ENCODE measurements at regions not wholly inside any gene's neighbourhood (a gene's known extent, or its start where the extent isn't known, plus 50 kb on each side); places are given as distances from the start of the nearest gene placed in this dataset.

DNA sequence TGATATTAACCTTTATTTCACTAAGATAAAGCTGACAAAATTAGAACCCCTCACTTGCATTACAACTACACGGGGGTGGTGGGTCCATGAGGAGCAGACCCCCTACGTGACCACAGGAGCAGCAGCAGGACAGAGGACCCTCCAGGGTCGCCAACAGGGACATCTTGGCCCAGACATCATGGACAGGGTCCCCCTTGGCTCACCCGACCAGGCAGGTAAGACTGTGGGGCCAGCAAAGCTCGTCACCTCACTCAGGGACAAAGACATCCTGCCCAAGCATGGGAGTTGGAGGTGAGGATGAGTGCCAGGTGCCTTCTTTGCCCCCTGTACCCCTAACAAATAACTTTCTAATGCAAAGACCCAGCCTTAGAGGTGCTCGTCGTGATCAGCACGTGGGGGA is 111.3 kb upstream of the RAB6C start:
- no peak for DNase-seq (ENCODE audit: low spot score)
- 87% methylated on average over 8 of the region's 8 CpGs for WGBS
- Histone ChIP-seq H3K9me3 (ENCODE audit: control insufficient read depth in 4 of 4, low read length in 3 of 4) (no peaks in the 10 kb centered on the region), H3K27ac (ENCODE audit: low read depth in 1 of 2, low read length in 2 of 2) (no peak overlapping the region), H3K9ac (ENCODE audit: low read depth in 1 of 2, low read length in 2 of 2) (no peak overlapping the region), H3K4me3 (ENCODE audit: low read depth in 1 of 3, low read length in 3 of 3) (no peak overlapping the region), H3K36me3 (ENCODE audit: control insufficient read depth in 4 of 4, insufficient read depth in 3 of 4, low read depth in 1 of 4, low read length in 3 of 4) (no peaks in the 10 kb centered on the region), H3K27me3 (ENCODE audit: control insufficient read depth in 4 of 4, insufficient read depth in 4 of 4, low read length in 3 of 4) (no peaks in the 10 kb centered on the region), H3K4me1 (ENCODE audit: control insufficient read depth in 4 of 4, insufficient read depth in 4 of 4, low read length in 3 of 4) (no peaks in the 10 kb centered on the region)
- TF ChIP-seq GABPA (IDR thresholded peaks at IDR 0.05 in 1 of 2, conservative IDR thresholded peaks at IDR 0.05 in 1 of 2) (no peak), CTCF (IDR thresholded peaks at IDR 0.05; ENCODE audit: low read depth, low read length, missing input control) (no peak), ATF3 (IDR thresholded peaks at IDR 0.05) (no peak), FOXA2 (IDR thresholded peaks at IDR 0.05) (no peak), RXRA (IDR thresholded peaks at IDR 0.05) (no peak), SP1 (IDR thresholded peaks at IDR 0.05) (no peak), JUND (IDR thresholded peaks at IDR 0.05) (no peak), REST (IDR thresholded peaks at IDR 0.05) (no peak), HNF4A (conservative IDR thresholded peaks at IDR 0.05) (no peak), RAD21 (IDR thresholded peaks at IDR 0.05) (no peak), TAF1 (conservative IDR thresholded peaks at IDR 0.05) (no peak), HNF4G (IDR thresholded peaks at IDR 0.05) (no peak), FOXA1 (IDR thresholded peaks at IDR 0.05) (no peak), YY1 (IDR thresholded peaks at IDR 0.05) (no peak), MAX (IDR thresholded peaks at IDR 0.05) (no peak)
- TF ChIP-seq, protein P1, sequence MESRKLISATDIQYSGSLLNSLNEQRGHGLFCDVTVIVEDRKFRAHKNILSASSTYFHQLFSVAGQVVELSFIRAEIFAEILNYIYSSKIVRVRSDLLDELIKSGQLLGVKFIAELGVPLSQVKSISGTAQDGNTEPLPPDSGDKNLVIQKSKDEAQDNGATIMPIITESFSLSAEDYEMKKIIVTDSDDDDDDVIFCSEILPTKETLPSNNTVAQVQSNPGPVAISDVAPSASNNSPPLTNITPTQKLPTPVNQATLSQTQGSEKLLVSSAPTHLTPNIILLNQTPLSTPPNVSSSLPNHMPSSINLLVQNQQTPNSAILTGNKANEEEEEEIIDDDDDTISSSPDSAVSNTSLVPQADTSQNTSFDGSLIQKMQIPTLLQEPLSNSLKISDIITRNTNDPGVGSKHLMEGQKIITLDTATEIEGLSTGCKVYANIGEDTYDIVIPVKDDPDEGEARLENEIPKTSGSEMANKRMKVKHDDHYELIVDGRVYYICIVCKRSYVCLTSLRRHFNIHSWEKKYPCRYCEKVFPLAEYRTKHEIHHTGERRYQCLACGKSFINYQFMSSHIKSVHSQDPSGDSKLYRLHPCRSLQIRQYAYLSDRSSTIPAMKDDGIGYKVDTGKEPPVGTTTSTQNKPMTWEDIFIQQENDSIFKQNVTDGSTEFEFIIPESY (IDR thresholded peaks at IDR 0.05) = no peak

GRCh38 chr2:129870685-129871241 is 108.7 kb upstream of the RAB6C start:
- H3K4me1 ChIP-seq (ENCODE audit: control insufficient read depth in 4 of 4, insufficient read depth in 4 of 4, low read length in 3 of 4) = no peaks in the 10 kb centered on the region
- WGBS = 90% methylated on average over 4 of the region's 4 CpGs
- H3K27me3 ChIP-seq (ENCODE audit: control insufficient read depth in 4 of 4, insufficient read depth in 4 of 4, low read length in 3 of 4) = no peaks in the 10 kb centered on the region
- no peak overlapping the region for H3K4me3 ChIP-seq (ENCODE audit: low read depth in 1 of 3, low read length in 3 of 3)
- no peaks in the 10 kb centered on the region for H3K36me3 ChIP-seq (ENCODE audit: control insufficient read depth in 4 of 4, insufficient read depth in 3 of 4, low read depth in 1 of 4, low read length in 3 of 4)
- no peak overlapping the region for H3K9ac ChIP-seq (ENCODE audit: low read depth in 1 of 2, low read length in 2 of 2)
- no peak overlapping the region for H3K27ac ChIP-seq (ENCODE audit: low read depth in 1 of 2, low read length in 2 of 2)
- H3K9me3 ChIP-seq (ENCODE audit: control insufficient read depth in 4 of 4, low read length in 3 of 4) = no peaks in the 10 kb centered on the region
- DNase-seq (ENCODE audit: low spot score) = no peak
- TF ChIP-seq, protein P1 (IDR thresholded peaks at IDR 0.05) = no peak
- TF ChIP-seq FOXA2 (IDR thresholded peaks at IDR 0.05) (no peak), ATF3 (IDR thresholded peaks at IDR 0.05) (no peak), RXRA (IDR thresholded peaks at IDR 0.05) (no peak), HNF4A (conservative IDR thresholded peaks at IDR 0.05) (no peak), HNF4G (IDR thresholded peaks at IDR 0.05) (no peak), NR2F2 (IDR thresholded peaks at IDR 0.05) (no peak), RAD21 (IDR thresholded peaks at IDR 0.05) (no peak), JUND (IDR thresholded peaks at IDR 0.05) (no peak), TAF1 (conservative IDR thresholded peaks at IDR 0.05) (no peak), SP1 (IDR thresholded peaks at IDR 0.05) (no peak), CTCF (IDR thresholded peaks at IDR 0.05; ENCODE audit: low read depth, low read length, missing input control) (no peak), MAX (IDR thresholded peaks at IDR 0.05) (no peak), GABPA (IDR thresholded peaks at IDR 0.05 in 1 of 2, conservative IDR thresholded peaks at IDR 0.05 in 1 of 2) (no peak), YY1 (IDR thresholded peaks at IDR 0.05) (no peak), EGR1 (IDR thresholded peaks at IDR 0.05; ENCODE audit: low read depth in 2 of 2) (no peak)

Data from liver (tissue), 8 donors.